GM19395 (cell line): ENCODE measurements at regions not wholly inside any gene's neighbourhood (a gene's known extent, or its start where the extent isn't known, plus 50 kb on each side); places are given as distances from the start of the nearest gene placed in this dataset.
"Not testable (repeated sequence)": the region's sequence is repeated elsewhere in the genome, so short reads cannot be mapped to it uniquely, and the experiment has no call there.

Experiments
- ATAC-seq: cut with Tn5 transposase; IDR thresholded peaks from one replicate; pipeline ENCODE4 v1.9.1; 2021; ENCODE audit warnings: mild to moderate bottlenecking, moderate library complexity; ENCODE audit not compliant: unreplicated experiment

DNA sequence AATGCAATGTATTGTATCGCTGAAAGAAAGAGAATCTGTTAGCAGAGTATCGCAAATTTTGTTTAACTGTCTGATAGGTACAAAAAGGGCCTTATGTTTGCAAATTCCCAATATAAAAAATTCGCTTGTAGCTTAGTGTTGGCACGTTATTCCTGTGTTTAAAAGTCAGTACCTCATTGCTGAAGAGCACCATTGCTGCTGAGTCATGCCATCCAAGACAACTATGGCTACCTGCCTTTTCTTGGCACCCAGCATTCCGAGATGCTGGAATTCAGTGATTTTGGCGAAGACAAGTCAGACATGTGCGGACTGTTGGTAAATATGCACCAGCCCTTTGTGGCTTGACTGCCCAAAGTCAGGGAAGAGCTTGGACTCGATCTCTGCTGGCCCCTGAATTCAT is 149.5 kb upstream of the EEA1 start:
- no peak for ATAC-seq

DNA sequence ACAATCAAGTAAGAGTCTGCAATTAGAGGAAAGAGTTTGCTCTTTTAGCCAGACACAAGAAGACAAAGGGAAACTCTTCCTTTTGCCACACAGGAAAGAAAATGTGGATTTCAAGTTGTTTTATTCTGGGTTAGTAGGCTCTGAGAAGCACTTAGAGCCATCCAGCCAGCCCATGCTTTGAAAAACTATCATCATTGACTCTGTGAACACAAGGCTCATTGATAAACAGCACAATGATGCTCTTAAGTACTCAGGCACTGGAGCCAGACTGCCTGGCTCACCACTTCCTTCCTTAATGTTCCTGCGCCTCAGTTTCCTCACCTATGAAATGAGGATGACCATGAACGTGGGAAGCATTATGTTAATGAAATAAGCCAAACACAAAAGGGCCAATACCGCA is 150.2 kb upstream of the EEA1 start:
- ATAC-seq = no peak

GRCh38 chr12:93079976-93080375 is 150.9 kb upstream of the EEA1 start:
- no peak for ATAC-seq

GRCh38 chr12:93080452-93080851 is 151.4 kb upstream of the EEA1 start:
- no peak for ATAC-seq

GRCh38 chr12:93080994-93081809 is 152.1 kb upstream of the EEA1 start:
- no peak for ATAC-seq

DNA sequence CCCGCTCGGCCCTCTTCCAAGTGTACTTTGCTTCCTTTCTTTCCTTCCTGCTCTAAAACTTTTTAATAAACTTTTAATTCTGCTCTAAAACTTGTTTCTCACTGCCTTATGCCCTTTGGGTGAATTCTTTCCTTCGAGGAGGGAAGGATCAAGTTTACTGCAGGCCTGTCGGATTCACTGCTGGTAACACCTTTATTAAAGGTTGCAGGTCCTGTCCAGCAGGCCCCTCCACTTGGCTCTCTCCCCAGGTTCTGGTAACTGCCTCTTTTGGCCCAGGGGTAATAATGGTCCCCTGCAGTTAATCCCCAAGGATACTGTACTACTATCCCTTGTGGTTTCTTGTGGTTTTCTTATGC is 152.7 kb upstream of the EEA1 start:
- ATAC-seq = no peak

DNA sequence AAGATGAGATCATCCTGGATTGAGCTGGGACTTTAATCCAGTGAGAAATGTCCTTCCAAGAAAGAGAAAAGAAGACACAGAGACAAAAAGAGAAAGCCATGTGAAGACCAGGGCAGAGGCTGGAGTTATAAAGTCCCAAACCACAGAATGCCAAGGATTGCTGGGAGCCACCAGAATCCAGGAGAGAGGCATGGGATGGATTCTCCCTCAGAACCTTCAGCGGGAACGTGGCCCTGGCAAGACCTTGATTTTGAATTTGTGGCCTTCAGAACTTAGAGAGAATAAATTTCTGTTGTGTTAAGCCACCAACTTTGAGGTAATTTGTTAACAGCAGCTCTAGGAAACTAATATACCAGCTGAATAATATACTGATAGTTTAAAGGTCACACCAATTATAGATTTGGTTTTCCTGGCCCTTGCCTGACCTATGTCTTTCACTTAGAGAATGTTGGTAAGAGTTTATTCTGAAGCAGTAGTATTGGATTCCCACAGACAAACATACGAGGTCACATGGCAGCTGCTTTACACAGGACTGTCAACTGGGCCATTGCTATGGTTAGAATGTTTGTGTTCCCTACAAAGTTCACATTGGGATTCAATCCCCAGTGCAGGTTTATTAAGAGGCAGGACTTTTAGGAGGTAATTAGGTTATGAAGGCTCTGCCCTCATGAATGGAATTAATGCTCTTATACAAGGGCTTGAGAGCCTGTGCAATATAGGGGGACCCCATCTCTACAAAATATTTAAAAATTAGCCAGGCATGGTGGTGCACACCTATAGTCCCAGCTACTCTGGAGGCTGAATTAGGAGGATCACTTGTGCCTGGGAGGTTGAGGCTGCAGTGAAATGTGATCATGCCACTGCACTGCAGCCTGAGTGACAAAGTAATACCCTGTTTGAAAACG is 156.5 kb upstream of the EEA1 start:
- no peak for ATAC-seq

DNA sequence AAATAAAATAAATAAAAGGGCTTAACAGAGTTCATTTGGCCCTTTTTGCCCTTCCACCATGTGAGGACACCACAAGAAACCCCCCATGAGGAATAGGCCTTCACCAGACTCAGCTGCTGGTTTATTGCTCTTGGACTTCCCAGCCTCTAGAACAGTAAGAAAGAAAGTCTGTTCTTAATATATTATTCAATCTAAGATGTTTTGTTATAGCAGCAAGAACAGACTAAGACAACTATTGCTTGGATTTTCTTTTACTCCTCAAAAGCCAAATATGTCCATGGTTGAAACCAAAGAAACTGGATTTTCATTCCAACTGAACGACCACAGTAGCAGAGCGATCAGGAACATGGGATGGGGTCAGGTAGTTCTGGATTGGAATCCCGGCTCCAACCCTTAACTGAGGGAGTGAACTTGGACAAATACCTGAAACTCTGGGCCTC is 157.2 kb upstream of the EEA1 start:
- ATAC-seq = no peak

- ATAC-seq = no peak
Observed at GRCh38 chr12:93087840-93088610, 158.9 kb upstream of the EEA1 start.

DNA sequence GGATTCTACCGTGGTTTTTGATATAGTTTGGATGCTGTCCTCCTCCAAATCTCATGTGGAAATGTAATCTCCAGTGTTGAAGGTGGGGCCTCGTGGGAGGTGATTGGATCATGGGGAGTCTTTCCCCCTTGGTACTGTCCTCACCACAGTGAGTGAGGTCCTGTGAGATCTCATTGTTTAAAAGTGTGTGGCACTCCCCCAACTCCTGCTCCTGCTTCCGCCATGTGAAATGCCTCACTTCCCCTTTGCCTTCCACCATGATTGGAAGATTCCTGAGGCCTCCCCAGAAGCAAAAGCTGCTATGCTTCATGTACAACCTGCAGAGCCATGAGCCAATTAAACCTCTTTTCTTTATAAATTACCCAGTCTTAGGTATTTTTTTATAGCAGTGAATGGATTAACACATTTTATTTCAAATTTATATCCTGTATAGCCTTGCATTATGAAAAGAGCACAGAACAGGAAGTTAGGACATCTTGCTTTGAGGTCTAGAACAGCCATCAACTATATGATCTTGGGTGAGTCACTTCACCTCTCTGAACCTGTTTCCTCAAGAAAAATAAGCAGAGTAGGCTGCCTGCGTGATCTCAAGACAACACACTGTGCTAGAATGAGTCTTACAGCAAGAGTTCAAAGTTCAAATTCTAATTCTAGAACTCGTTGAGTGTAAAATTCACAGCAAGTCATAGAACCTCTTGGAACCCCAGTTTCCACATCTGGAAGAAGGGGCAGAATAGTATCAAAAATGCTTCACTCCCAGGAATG is 160.9 kb upstream of the EEA1 start:
- ATAC-seq = peak; percentile 53

- no peak for ATAC-seq
Observed at GRCh38 chr12:93090731-93091172, 161.7 kb upstream of the EEA1 start.

- ATAC-seq = no peak
Observed at GRCh38 chr12:93091886-93092648, 163.0 kb upstream of the EEA1 start.

DNA sequence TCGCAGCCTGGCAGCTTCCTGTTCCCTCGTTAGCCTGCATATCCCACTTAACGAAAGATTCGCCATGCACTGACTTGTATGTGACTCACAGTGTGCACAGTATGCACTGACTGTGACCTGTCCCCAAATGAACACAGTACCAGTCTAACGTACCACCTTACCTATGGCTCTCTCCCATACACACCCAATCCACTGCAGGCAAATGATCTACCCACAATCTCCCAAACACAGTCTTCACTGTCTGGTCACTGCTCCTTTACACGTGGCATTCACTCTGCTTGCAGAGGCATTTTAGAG is 163.5 kb upstream of the EEA1 start:
- no peak for ATAC-seq

GRCh38 chr12:93093243-93093642 is 164.1 kb upstream of the EEA1 start:
- no peak for ATAC-seq

DNA sequence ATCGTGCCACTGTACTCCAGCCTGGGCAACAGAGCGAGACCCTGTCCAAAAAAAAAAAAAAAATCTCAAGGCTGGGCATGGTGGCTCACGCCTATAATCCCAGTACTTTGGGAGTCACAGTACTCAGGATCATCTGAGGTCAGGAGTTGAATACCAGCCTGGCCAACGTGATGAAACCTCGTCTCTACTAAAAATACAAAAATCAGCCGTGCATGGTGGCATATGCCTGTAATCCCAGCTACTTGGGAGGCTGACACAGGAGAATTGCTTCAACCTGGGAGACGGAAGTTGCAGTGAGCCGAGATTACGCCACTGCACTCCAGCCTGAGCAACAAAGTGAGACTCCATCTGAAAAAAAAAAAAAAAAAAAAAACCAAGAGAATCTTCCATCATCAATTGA is 165.1 kb upstream of the EEA1 start:
- ATAC-seq = not testable (repeated sequence)

DNA sequence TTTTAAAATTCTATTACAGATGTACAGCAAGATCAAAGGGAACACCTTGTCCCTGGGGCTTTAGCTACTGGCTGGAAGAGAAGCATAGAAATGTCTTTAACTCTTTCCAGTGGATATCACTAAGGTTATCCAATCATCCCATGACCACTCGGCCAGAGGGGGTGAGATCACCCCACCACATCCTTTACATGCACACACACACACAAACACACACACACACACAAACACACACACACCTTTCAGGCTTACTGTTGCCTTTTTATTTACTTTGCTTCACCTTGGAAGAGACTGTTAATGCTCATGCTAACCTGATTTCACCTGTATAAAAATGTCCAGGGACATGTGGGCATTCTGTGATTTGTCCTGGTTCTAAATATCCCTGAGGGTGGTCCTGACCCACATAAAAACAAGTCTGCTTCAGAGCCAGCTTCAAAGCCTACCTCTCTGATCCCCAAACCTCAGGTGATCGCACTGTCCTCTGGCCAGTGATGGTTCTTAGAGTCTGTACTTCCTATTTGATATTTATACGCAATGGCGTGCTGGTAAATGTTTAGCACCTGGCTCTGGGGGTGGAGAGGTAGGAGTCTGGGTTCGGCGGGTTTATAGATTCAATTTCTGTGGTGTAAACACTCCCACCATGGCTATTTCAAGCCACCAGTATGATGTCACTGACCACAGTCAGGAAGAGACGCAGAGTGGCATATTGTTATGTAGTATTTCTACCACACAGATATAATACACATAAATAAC is 166.1 kb upstream of the EEA1 start:
- ATAC-seq = peak; percentile 86

DNA sequence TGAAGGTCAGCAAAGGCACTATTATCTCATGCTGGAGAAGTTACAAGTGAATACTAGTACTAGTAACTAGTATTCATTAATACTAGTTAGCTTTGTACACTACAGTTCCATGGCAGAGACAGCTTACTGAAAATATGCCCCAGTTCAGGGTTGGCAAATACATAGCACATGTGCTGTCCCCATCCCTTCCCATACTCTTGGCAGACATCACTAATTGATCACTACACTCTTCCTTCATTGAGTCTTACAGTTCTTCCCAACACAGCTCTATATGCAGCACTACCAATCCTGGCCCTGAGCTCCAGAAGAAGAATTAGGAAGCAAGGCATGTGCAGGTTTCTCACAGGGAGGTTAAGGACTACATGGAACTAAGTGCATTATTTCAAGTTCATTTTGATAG is 168.3 kb upstream of the EEA1 start:
- no peak for ATAC-seq

DNA sequence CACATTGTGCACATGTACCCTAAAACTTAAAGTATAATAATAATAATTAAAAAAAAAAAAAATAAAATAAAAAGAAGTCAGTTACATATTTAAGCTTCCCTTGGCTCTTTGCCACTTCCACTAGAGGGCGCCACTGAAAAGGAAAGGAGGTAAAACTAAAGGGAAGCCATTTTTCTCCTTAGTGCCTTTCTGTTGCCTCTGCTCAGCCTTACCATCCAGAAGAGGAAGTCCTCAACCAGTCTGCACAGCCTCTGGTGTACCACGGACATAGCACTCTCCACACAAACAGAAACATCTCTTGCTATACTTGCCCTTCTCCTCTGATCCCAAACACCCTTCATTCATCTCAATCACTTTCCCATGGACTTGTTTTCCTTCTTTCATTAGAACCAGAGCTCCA is 169.0 kb upstream of the EEA1 start:
- ATAC-seq = peak; percentile 59

DNA sequence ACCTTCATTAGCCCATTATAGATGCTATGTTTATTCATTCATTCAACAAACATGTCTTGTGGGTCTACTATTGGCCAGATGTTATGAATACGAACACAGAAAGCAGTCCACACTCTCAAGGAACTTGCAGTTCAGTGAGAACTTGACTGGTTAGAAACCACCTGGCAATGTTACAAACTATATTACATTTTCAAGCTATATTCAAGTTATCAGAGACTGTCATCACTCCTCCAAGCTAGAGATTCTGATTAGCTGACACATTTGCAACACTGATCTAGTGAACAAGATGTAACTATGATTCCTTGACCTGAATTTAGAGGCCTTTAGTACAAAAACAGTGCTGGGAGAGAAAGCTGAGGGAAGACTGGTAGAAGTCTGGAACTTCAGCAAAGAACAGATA is 170.7 kb upstream of the EEA1 start:
- ATAC-seq = no peak
